ENCODE measurements at regions not wholly inside any gene's neighbourhood (a gene's known extent, or its start where the extent isn't known, plus 50 kb on each side); places are given as distances from the start of the nearest gene placed in this dataset.

GRCh38 chr10:36474456-36474855 lies 650.9 kb upstream of the ANKRD30A start:
- Histone ChIP-seq H3K4me1 (ENCODE audit: insufficient read depth, low read length) (peaks cover 6% of the 10 kb centered on the region), H3K9me3 (ENCODE audit: low read depth, low read length) (no peaks in the 10 kb centered on the region), H3K4me2 (ENCODE audit: insufficient read depth, low read length) (no peak overlapping the region), H3K27me3 (ENCODE audit: insufficient read depth, low read length) (no peaks in the 10 kb centered on the region), H3K27ac (ENCODE audit: low read depth, low read length) (no peak overlapping the region), H4K20me1 (ENCODE audit: insufficient read depth, low read length) (no peaks in the 10 kb centered on the region), H3K79me2 (ENCODE audit: insufficient read depth, low read length) (no peaks in the 10 kb centered on the region), H3K4me3 (ENCODE audit: insufficient read depth, low read length) (no peak overlapping the region), H2AFZ (ENCODE audit: low read length) (no peak overlapping the region), H3K36me3 (ENCODE audit: insufficient read depth, low read length) (no peaks in the 10 kb centered on the region)
- no peak for DNase-seq (ENCODE audit: insufficient read length, low spot score, missing footprints)
- TF ChIP-seq CTCF (IDR thresholded peaks at IDR 0.05; ENCODE audit: extremely low read depth, low read depth, low read length): no peak

GRCh38 chr10:36473122-36473521 lies 652.3 kb upstream of the ANKRD30A start:
- H3K79me2 ChIP-seq (ENCODE audit: insufficient read depth, low read length): no peaks in the 10 kb centered on the region
- H3K4me1 ChIP-seq (ENCODE audit: insufficient read depth, low read length): peaks cover 12% of the 10 kb centered on the region
- H3K27ac ChIP-seq (ENCODE audit: low read depth, low read length): no peak overlapping the region
- no peaks in the 10 kb centered on the region for H3K9me3 ChIP-seq (ENCODE audit: low read depth, low read length)
- H4K20me1 ChIP-seq (ENCODE audit: insufficient read depth, low read length): no peaks in the 10 kb centered on the region
- no peaks in the 10 kb centered on the region for H3K36me3 ChIP-seq (ENCODE audit: insufficient read depth, low read length)
- no peaks in the 10 kb centered on the region for H3K27me3 ChIP-seq (ENCODE audit: insufficient read depth, low read length)
- no peak overlapping the region for H3K4me3 ChIP-seq (ENCODE audit: insufficient read depth, low read length)
- peak overlapping the region; percentile 45 for H2AFZ ChIP-seq (ENCODE audit: low read length)
- no peak for DNase-seq (ENCODE audit: insufficient read length, low spot score, missing footprints)
- no peak overlapping the region for H3K4me2 ChIP-seq (ENCODE audit: insufficient read depth, low read length)
- TF ChIP-seq CTCF (IDR thresholded peaks at IDR 0.05; ENCODE audit: extremely low read depth, low read depth, low read length): no peak

GRCh38 chr10:36469585-36469984 lies 655.8 kb upstream of the ANKRD30A start:
- peak; percentile 85 for DNase-seq (ENCODE audit: insufficient read length, low spot score, missing footprints)
- Histone ChIP-seq H3K4me1 (ENCODE audit: insufficient read depth, low read length) (peaks cover 24% of the 10 kb centered on the region), H3K9me3 (ENCODE audit: low read depth, low read length) (no peaks in the 10 kb centered on the region), H2AFZ (ENCODE audit: low read length) (peak overlapping the region; percentile 87), H3K36me3 (ENCODE audit: insufficient read depth, low read length) (no peaks in the 10 kb centered on the region), H3K4me2 (ENCODE audit: insufficient read depth, low read length) (peak overlapping the region; percentile 70), H3K4me3 (ENCODE audit: insufficient read depth, low read length) (peak overlapping the region; percentile 45), H3K27ac (ENCODE audit: low read depth, low read length) (peak overlapping the region; percentile 66), H3K79me2 (ENCODE audit: insufficient read depth, low read length) (no peaks in the 10 kb centered on the region), H4K20me1 (ENCODE audit: insufficient read depth, low read length) (no peaks in the 10 kb centered on the region), H3K27me3 (ENCODE audit: insufficient read depth, low read length) (no peaks in the 10 kb centered on the region)
- TF ChIP-seq CTCF (IDR thresholded peaks at IDR 0.05; ENCODE audit: extremely low read depth, low read depth, low read length): no peak

GRCh38 chr10:36468620-36469019 lies 656.8 kb upstream of the ANKRD30A start:
- Histone ChIP-seq H3K79me2 (ENCODE audit: insufficient read depth, low read length) (no peaks in the 10 kb centered on the region), H3K36me3 (ENCODE audit: insufficient read depth, low read length) (no peaks in the 10 kb centered on the region), H4K20me1 (ENCODE audit: insufficient read depth, low read length) (no peaks in the 10 kb centered on the region), H3K27ac (ENCODE audit: low read depth, low read length) (no peak overlapping the region), H3K9me3 (ENCODE audit: low read depth, low read length) (no peaks in the 10 kb centered on the region), H3K4me3 (ENCODE audit: insufficient read depth, low read length) (no peak overlapping the region), H3K27me3 (ENCODE audit: insufficient read depth, low read length) (no peaks in the 10 kb centered on the region), H3K4me2 (ENCODE audit: insufficient read depth, low read length) (no peak overlapping the region), H2AFZ (ENCODE audit: low read length) (no peak overlapping the region), H3K4me1 (ENCODE audit: insufficient read depth, low read length) (peaks cover 24% of the 10 kb centered on the region)
- no peak for TF ChIP-seq CTCF (IDR thresholded peaks at IDR 0.05; ENCODE audit: extremely low read depth, low read depth, low read length)
- no peak for DNase-seq (ENCODE audit: insufficient read length, low spot score, missing footprints)

Data from osteoblast (primary cell).